ENCODE measurements at regions not wholly inside any gene's neighbourhood (a gene's known extent, or its start where the extent isn't known, plus 50 kb on each side); places are given as distances from the start of the nearest gene placed in this dataset.

DNA sequence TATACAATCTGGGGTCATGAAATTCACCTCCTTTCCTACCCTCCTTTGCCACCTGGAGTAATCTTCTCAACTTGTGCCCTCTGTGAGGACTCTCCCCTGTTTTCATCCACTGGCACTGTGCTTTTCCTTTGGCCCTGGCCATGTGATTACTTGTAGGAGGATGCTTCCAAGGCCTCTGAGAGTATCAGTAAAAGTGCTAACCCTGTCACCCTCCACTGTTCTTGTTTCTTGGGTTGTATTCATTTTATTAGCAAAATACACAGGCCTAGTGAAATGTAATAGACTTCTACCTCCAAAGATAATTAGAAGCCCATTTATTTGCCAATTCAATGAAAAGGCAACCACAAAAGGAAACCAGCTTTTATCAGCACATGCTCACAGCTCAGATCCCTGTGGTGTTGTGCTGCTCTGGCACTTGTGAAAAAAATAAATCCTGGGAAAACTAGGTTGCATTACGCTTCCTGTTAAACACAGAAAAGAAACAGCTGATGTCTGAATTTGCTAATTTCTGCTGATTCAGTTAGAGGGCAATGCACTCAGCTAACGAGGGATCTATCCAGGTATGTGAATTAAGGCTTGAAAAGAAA, 357.5 kb upstream of the ETAA1 start:
- TF ChIP-seq SP1 (IDR thresholded peaks at IDR 0.05) (no peak), SUZ12 (IDR thresholded peaks at IDR 0.05) (no peak), L3MBTL2 (conservative IDR thresholded peaks at IDR 0.05) (no peak), BHLHE40 (IDR thresholded peaks at IDR 0.05; ENCODE audit: borderline replicate concordance) (no peak), LEF1 (IDR thresholded peaks at IDR 0.05; ENCODE audit: borderline replicate concordance) (no peak), HDGF (IDR thresholded peaks at IDR 0.05; ENCODE audit: borderline replicate concordance) (no peak), FOXM1 (IDR thresholded peaks at IDR 0.05; ENCODE audit: borderline replicate concordance) (no peak), ARNT (IDR thresholded peaks at IDR 0.05) (no peak), CTBP1 (IDR thresholded peaks at IDR 0.05; ENCODE audit: borderline replicate concordance) (no peak)
- TF ChIP-seq, protein P1, sequence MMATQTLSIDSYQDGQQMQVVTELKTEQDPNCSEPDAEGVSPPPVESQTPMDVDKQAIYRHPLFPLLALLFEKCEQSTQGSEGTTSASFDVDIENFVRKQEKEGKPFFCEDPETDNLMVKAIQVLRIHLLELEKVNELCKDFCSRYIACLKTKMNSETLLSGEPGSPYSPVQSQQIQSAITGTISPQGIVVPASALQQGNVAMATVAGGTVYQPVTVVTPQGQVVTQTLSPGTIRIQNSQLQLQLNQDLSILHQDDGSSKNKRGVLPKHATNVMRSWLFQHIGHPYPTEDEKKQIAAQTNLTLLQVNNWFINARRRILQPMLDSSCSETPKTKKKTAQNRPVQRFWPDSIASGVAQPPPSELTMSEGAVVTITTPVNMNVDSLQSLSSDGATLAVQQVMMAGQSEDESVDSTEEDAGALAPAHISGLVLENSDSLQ (IDR thresholded peaks at IDR 0.05), result no peak

All from HEK293T (cell line).